SK-N-SH (cell line): ENCODE measurements at regions not wholly inside any gene's neighbourhood (a gene's known extent, or its start where the extent isn't known, plus 50 kb on each side); places are given as distances from the start of the nearest gene placed in this dataset.

Source experiments
- CTCF ChIA-PET: fragments of 300-600, 350-600 bp; formaldehyde crosslinking; extraction: SDS; loops from one replicate; lab custom pipeline; 2021; lab: Yijun Ruan, JAX
- POLR2A ChIA-PET: fragments of 350-600 bp; sonication (Branson Sonifier 250); formaldehyde crosslinking; extraction: SDS; loops from one replicate; lab custom pipeline; 2020; ENCODE audit warnings: antibody characterized with exemption, inconsistent platforms; lab: Yijun Ruan, JAX
- DNase-seq: peaks from one replicate; pipeline ENCODE4 v3.0.0; 2012
- H2AFZ ChIP-seq: fragments of 200-600 bp; sonication (generic); 2 replicates; pipeline ENCODE4 v1.8.1; 2016; ENCODE audit warnings: antibody characterized with exemption, mild to moderate bottlenecking, low read depth
- H3F3A ChIP-seq: fragments of 200-600 bp; sonication (generic); replicated peaks from 2 replicates; pipeline ENCODE3; 2016; ENCODE audit warnings: antibody characterized with exemption, mild to moderate bottlenecking; ENCODE audit not compliant: insufficient read depth
- H3K27ac ChIP-seq, 2 experiments: fragments of 200-500 bp in 1 of 2; fragments of 200-600 bp in 1 of 2; sonication (Bioruptor generic) in 1 of 2; sonication (generic), shearing (Covaris generic) in 1 of 2; 2 replicates each; pipeline versions ENCODE4 v1.5.1 to v1.6.1; 2014 to 2016; ENCODE audit warnings: low read depth in 2 of 2, inconsistent platforms in 1 of 2, low read length in 1 of 2, mild to moderate bottlenecking in 1 of 2, mixed read lengths in 1 of 2
- H3K27me3 ChIP-seq: fragments of 200-600 bp; sonication (generic), shearing (Covaris generic); 2 replicates; pipeline ENCODE4 v1.6.1; 2016; ENCODE audit warnings: mixed run types; ENCODE audit not compliant: insufficient read depth
- H3K36me3 ChIP-seq, 2 experiments: fragments of 200-500 bp in 1 of 2; fragments of 200-600 bp in 1 of 2; sonication (Bioruptor generic) in 1 of 2; sonication (generic) in 1 of 2; replicated peaks in 1 of 2; 2 replicates each; pipeline versions ENCODE3 to v1.5.1; 2014 to 2016; ENCODE audit warnings: low read length in 1 of 2, mild to moderate bottlenecking in 1 of 2; ENCODE audit not compliant: insufficient read depth in 2 of 2, control insufficient read depth in 1 of 2
- H3K4me1 ChIP-seq, 2 experiments: fragments of 200-500 bp in 1 of 2; fragments of 200-600 bp in 1 of 2; sonication (Bioruptor generic) in 1 of 2; sonication (generic), shearing (Covaris generic) in 1 of 2; 2 replicates each; pipeline versions ENCODE4 v1.5.1 to v1.6.1; 2014 to 2016; ENCODE audit warnings: low read depth in 1 of 2, low read length in 1 of 2, mixed run types in 1 of 2; ENCODE audit not compliant: insufficient read depth in 2 of 2, control insufficient read depth in 1 of 2
- H3K4me2 ChIP-seq: fragments of 200-600 bp; sonication (generic), shearing (Covaris generic); 2 replicates; pipeline ENCODE4 v1.6.1; 2017; ENCODE audit warnings: mixed run types
- H3K4me3 ChIP-seq, 2 experiments: fragments of 200-500 bp in 1 of 2; fragments of 200-600 bp in 1 of 2; sonication (Bioruptor generic) in 1 of 2; sonication (generic), shearing (Covaris generic) in 1 of 2; 2 replicates each; pipeline versions ENCODE4 v1.5.1 to v1.8.1; 2014 to 2016; ENCODE audit warnings: low read depth in 2 of 2, inconsistent platforms in 1 of 2, low read length in 1 of 2, mild to moderate bottlenecking in 1 of 2, mixed read lengths in 1 of 2, moderate library complexity in 1 of 2
- H3K79me2 ChIP-seq: fragments of 200-600 bp; sonication (generic); 2 replicates; pipeline ENCODE4 v1.8.1; 2017; ENCODE audit warnings: mild to moderate bottlenecking; ENCODE audit not compliant: insufficient read depth
- H3K9ac ChIP-seq: fragments of 200-600 bp; sonication (generic); 2 replicates; pipeline ENCODE4 v1.6.1; 2017; ENCODE audit warnings: mixed run types
- H3K9me2 ChIP-seq: fragments of 200-600 bp; sonication (generic); 2 replicates; pipeline ENCODE4 v1.6.1; 2017; ENCODE audit warnings: mixed run types
- H3K9me3 ChIP-seq: fragments of 200-600 bp; sonication (generic); 2 replicates; pipeline ENCODE4 v1.6.1; 2017; ENCODE audit warnings: mixed run types, mild to moderate bottlenecking, moderate library complexity
- H4K20me1 ChIP-seq: fragments of 200-600 bp; sonication (generic); 2 replicates; pipeline ENCODE4 v1.6.1; 2017; ENCODE audit warnings: mild to moderate bottlenecking, mixed run types; ENCODE audit not compliant: insufficient read depth
- CHD2 ChIP-seq: fragments of 150-350 bp; IDR thresholded peaks from 2 replicates; pipeline ENCODE4 v1.6.1; 2018; ENCODE audit warnings: low read length; ENCODE audit not compliant: partially characterized antibody
- ELF1 ChIP-seq: IDR thresholded peaks from 2 replicates; pipeline ENCODE4 v1.4.0; 2012
- EP300 ChIP-seq, 2 experiments: IDR thresholded peaks; 2 replicates each; pipeline versions ENCODE4 v1.4.0 to v1.6.1; 2012; ENCODE audit warnings: borderline replicate concordance in 1 of 2, low read depth in 1 of 2, low read length in 1 of 2
- EZH2phosphoT487 ChIP-seq: fragments of 200-600 bp; sonication (generic); IDR thresholded peaks from 2 replicates; pipeline ENCODE4 v1.6.1; 2017; ENCODE audit warnings: low read depth, mixed run types, mild to moderate bottlenecking, antibody characterized with exemption, moderate library complexity, borderline replicate concordance
- FOSL2 ChIP-seq: IDR thresholded peaks from 2 replicates; pipeline ENCODE4 v1.4.0; 2012; ENCODE audit warnings: low read depth, mild to moderate bottlenecking, moderate library complexity, borderline replicate concordance
- FOXJ3 ChIP-seq: sonication (generic); formaldehyde crosslinking; IDR thresholded peaks from 2 replicates; pipeline ENCODE4 v1.5.1; 2020; ENCODE audit warnings: mild to moderate bottlenecking, missing genetic modification reagents
- FOXM1 ChIP-seq: IDR thresholded peaks from 2 replicates; pipeline ENCODE4 v1.4.0; 2012; ENCODE audit warnings: low read depth, mild to moderate bottlenecking
- GABPA ChIP-seq: IDR thresholded peaks from 2 replicates; pipeline ENCODE4 v1.4.0; 2012; ENCODE audit warnings: low read depth, mild to moderate bottlenecking
- JUND ChIP-seq: IDR thresholded peaks from 2 replicates; pipeline ENCODE4 v1.4.0; 2012
- MEF2A ChIP-seq: IDR thresholded peaks from 2 replicates; pipeline ENCODE4 v1.4.0; 2012; ENCODE audit warnings: low read depth, borderline replicate concordance
- MXI1 ChIP-seq: IDR thresholded peaks from 2 replicates; pipeline ENCODE4 v1.6.1; 2012; ENCODE audit warnings: mild to moderate bottlenecking, low read depth, low read length, improper control_type of control experiment
- RAD21 ChIP-seq: IDR thresholded peaks from 2 replicates; pipeline ENCODE4 v1.6.1; 2012; ENCODE audit warnings: mild to moderate bottlenecking, low read length
- RFX5 ChIP-seq: IDR thresholded peaks from 2 replicates; pipeline ENCODE4 v1.6.1; 2012; ENCODE audit warnings: mild to moderate bottlenecking, improper control_type of control experiment, low read length
- SIN3A ChIP-seq: IDR thresholded peaks from 2 replicates; pipeline ENCODE4 v1.6.1; 2012; ENCODE audit warnings: low read depth, mild to moderate bottlenecking, low read length, moderate library complexity, borderline replicate concordance
- SMC3 ChIP-seq: IDR thresholded peaks from 2 replicates; pipeline ENCODE4 v1.6.1; 2012; ENCODE audit warnings: low read depth, low read length, improper control_type of control experiment
- USF1 ChIP-seq: IDR thresholded peaks from 2 replicates; pipeline ENCODE4 v1.4.0; 2012; ENCODE audit warnings: low read depth, borderline replicate concordance
- WGBS: methylation state at CpG from one replicate; pipeline ENCODE4 v1.1.6; 2017; ENCODE audit warnings: low lambda C conversion rate; 5-methylcytosine and 5-hydroxymethylcytosine counted together
- TF ChIP-seq, protein P1 (sequence below): fragments of 150-350 bp; IDR thresholded peaks from 2 replicates; pipeline ENCODE4 v1.6.1; 2017; ENCODE audit warnings: antibody characterized with exemption, low read length, low read depth, borderline replicate concordance
- TF ChIP-seq, protein P2 (sequence below): fragments of 200-600 bp; sonication (generic); IDR thresholded peaks from 2 replicates; pipeline ENCODE4 v1.6.1; 2017; ENCODE audit warnings: antibody characterized with exemption, mild to moderate bottlenecking, moderate library complexity

DNA sequence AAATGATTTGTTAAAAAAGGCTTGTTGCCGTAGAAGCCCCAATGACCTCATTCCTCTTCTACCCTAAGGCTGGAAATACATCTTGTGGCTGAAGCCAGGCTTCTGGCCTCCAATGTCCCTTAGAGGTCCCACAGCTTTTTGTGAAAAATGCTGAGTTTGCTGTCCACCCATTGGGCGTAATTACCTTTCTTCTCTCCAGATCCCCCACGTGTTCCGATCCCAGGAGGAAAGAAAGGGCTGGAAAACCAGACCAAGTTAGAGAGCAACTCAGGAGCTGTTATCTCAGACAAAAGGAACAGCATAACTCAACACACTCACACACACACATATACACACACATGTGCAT, 154.2 kb downstream of the MIAT start:
- H3K9ac ChIP-seq, result no peak overlapping the region
- no peaks in the 10 kb centered on the region for H3K9me2 ChIP-seq
- peak overlapping the region in 1 of 2 experiments; percentile 54; a peak in 2 of 4 replicates for H3K27ac ChIP-seq

GRCh38 chr22:26812731-26813130, 155.3 kb downstream of the MIAT start:
- Histone ChIP-seq H4K20me1 (no peaks in the 10 kb centered on the region), H3K9me3 (no peaks in the 10 kb centered on the region), H3K27me3 (no peaks in the 10 kb centered on the region), H3K4me2 (no peak overlapping the region), H3K4me1 (peaks cover 3 to 20% of the 10 kb centered on the region in 2 experiments; a peak in 3 of 4 replicates), H3K9ac (no peak overlapping the region)
- TF ChIP-seq SIN3A (no peak), CHD2 (no peak), SMC3 (no peak), EZH2phosphoT487 (no peak), MXI1 (no peak), RAD21 (no peak), RFX5 (no peak), FOSL2 (no peak), FOXJ3 (CRISPR knock-in tag) (no peak), ELF1 (no peak), USF1 (no peak), JUND (no peak), GABPA (no peak), FOXM1 (no peak), MEF2A (no peak)
- TF ChIP-seq, protein P1, sequence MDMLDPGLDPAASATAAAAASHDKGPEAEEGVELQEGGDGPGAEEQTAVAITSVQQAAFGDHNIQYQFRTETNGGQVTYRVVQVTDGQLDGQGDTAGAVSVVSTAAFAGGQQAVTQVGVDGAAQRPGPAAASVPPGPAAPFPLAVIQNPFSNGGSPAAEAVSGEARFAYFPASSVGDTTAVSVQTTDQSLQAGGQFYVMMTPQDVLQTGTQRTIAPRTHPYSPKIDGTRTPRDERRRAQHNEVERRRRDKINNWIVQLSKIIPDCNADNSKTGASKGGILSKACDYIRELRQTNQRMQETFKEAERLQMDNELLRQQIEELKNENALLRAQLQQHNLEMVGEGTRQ, result no peak
- TF ChIP-seq, all 33 proteins: peak for 0
- no peaks in the 10 kb centered on the region for H3K9me2 ChIP-seq
- no peak overlapping the region for H3K27ac ChIP-seq
- CTCF ChIA-PET, result interaction anchor here (1.0 to 1.8 kb wide), 2 partner anchors 15 to 518 kb away, joined by 3 to 10 read pairs; no protein-coding TSS in a partner anchor
- H3K79me2 ChIP-seq, result no peaks in the 10 kb centered on the region
- no peak for DNase-seq
- H2AFZ ChIP-seq, result no peak overlapping the region
- no peaks in the 10 kb centered on the region for H3F3A ChIP-seq
- no peak overlapping the region for H3K4me3 ChIP-seq
- POLR2A ChIA-PET, result no interaction called here
- no peaks in the 10 kb centered on the region for H3K36me3 ChIP-seq

More for the DNA sequence above, 154.2 kb downstream of the MIAT start:
- POLR2A ChIA-PET, result no interaction called here
- 42% methylated on average over 4 of the region's 4 CpGs for WGBS
- H3K36me3 ChIP-seq, result no peaks in the 10 kb centered on the region
- H3F3A ChIP-seq, result no peaks in the 10 kb centered on the region
- DNase-seq, result no peak
- H3K4me2 ChIP-seq, result no peak overlapping the region
- H3K4me1 ChIP-seq, result peaks cover 3 to 20% of the 10 kb centered on the region in 2 experiments; a peak in 3 of 4 replicates
- H3K4me3 ChIP-seq, result no peak overlapping the region
- TF ChIP-seq, protein P2, sequence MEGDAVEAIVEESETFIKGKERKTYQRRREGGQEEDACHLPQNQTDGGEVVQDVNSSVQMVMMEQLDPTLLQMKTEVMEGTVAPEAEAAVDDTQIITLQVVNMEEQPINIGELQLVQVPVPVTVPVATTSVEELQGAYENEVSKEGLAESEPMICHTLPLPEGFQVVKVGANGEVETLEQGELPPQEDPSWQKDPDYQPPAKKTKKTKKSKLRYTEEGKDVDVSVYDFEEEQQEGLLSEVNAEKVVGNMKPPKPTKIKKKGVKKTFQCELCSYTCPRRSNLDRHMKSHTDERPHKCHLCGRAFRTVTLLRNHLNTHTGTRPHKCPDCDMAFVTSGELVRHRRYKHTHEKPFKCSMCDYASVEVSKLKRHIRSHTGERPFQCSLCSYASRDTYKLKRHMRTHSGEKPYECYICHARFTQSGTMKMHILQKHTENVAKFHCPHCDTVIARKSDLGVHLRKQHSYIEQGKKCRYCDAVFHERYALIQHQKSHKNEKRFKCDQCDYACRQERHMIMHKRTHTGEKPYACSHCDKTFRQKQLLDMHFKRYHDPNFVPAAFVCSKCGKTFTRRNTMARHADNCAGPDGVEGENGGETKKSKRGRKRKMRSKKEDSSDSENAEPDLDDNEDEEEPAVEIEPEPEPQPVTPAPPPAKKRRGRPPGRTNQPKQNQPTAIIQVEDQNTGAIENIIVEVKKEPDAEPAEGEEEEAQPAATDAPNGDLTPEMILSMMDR, result no peak
- TF ChIP-seq EP300 (IDR thresholded peaks at IDR 0.05; ENCODE audit: borderline replicate concordance in 1 of 2, low read depth in 1 of 2, low read length in 1 of 2), result peak in 1 of 2 experiments; percentile 69; a peak in 2 of 4 replicates
- peak; percentile 59; the same call in 1 of the 2 replicates for TF ChIP-seq MXI1
- peak; percentile 19; the same call in 1 of the 2 replicates for TF ChIP-seq RAD21
- no peak for TF ChIP-seq EZH2phosphoT487
- no peak for TF ChIP-seq MEF2A
- TF ChIP-seq, all 33 proteins: peak for 3
- no peaks in the 10 kb centered on the region for H3K9me3 ChIP-seq
- no peaks in the 10 kb centered on the region for H4K20me1 ChIP-seq
- CTCF ChIA-PET, result interaction anchor here (1.0 to 1.8 kb wide), 2 partner anchors 17 to 519 kb away, joined by 3 to 10 read pairs; no protein-coding TSS in a partner anchor
- H3K79me2 ChIP-seq, result no peaks in the 10 kb centered on the region
- H2AFZ ChIP-seq, result no peak overlapping the region
- no peaks in the 10 kb centered on the region for H3K27me3 ChIP-seq
